Bronchial epithelial cell (primary cell): ENCODE measurements at regions not wholly inside any gene's neighbourhood (a gene's known extent, or its start where the extent isn't known, plus 50 kb on each side); places are given as distances from the start of the nearest gene placed in this dataset.

Experiments
- DNase-seq: peaks from one replicate; pipeline ENCODE4 v3.0.0-alpha.2; 2010; ENCODE audit warnings: low read depth
- FAIRE-seq: peaks from 2 replicates; lab custom pipeline; 2011; peaks lifted over from hg19 to GRCh38; lab: Jason Lieb, UNC
- H3K27me3 ChIP-seq: 2 replicates; pipeline ENCODE4 v1.5.1; 2011; ENCODE audit warnings: low read length; ENCODE audit not compliant: control insufficient read depth, insufficient read depth
- H3K36me3 ChIP-seq: 2 replicates; pipeline ENCODE4 v1.5.1; 2011; ENCODE audit warnings: low read length; ENCODE audit not compliant: control insufficient read depth, insufficient read depth
- H3K4me3 ChIP-seq: 2 replicates; pipeline ENCODE4 v1.5.1; 2011; ENCODE audit warnings: mild to moderate bottlenecking, low read depth, low read length, control low read depth
- TF ChIP-seq, protein P1 (sequence below): IDR thresholded peaks from 2 replicates; pipeline ENCODE4 v1.5.1; 2011; ENCODE audit warnings: mild to moderate bottlenecking, moderate library complexity, low read length, control low read depth, inconsistent platforms; ENCODE audit not compliant: insufficient read depth, severe bottlenecking

GRCh38 chr4:66097218-66097617 lies 426.9 kb upstream of the EPHA5 start:
- Histone ChIP-seq H3K4me3 (no peak overlapping the region), H3K36me3 (no peaks in the 10 kb centered on the region), H3K27me3 (no peaks in the 10 kb centered on the region)
- FAIRE-seq (no peak), DNase-seq (no peak)
- TF ChIP-seq, protein P1, sequence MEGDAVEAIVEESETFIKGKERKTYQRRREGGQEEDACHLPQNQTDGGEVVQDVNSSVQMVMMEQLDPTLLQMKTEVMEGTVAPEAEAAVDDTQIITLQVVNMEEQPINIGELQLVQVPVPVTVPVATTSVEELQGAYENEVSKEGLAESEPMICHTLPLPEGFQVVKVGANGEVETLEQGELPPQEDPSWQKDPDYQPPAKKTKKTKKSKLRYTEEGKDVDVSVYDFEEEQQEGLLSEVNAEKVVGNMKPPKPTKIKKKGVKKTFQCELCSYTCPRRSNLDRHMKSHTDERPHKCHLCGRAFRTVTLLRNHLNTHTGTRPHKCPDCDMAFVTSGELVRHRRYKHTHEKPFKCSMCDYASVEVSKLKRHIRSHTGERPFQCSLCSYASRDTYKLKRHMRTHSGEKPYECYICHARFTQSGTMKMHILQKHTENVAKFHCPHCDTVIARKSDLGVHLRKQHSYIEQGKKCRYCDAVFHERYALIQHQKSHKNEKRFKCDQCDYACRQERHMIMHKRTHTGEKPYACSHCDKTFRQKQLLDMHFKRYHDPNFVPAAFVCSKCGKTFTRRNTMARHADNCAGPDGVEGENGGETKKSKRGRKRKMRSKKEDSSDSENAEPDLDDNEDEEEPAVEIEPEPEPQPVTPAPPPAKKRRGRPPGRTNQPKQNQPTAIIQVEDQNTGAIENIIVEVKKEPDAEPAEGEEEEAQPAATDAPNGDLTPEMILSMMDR: no peak

GRCh38 chr4:66095065-66095464 lies 424.8 kb upstream of the EPHA5 start:
- DNase-seq (no peak), FAIRE-seq (no peak)
- TF ChIP-seq, protein P1: no peak
- no peak overlapping the region for H3K4me3 ChIP-seq
- H3K27me3 ChIP-seq: no peaks in the 10 kb centered on the region
- H3K36me3 ChIP-seq: no peaks in the 10 kb centered on the region

GRCh38 chr4:66094070-66094469 lies 423.8 kb upstream of the EPHA5 start:
- DNase-seq (no peak), FAIRE-seq (no peak)
- Histone ChIP-seq H3K36me3 (no peaks in the 10 kb centered on the region), H3K27me3 (no peaks in the 10 kb centered on the region), H3K4me3 (no peak overlapping the region)
- TF ChIP-seq, protein P1: no peak

DNA sequence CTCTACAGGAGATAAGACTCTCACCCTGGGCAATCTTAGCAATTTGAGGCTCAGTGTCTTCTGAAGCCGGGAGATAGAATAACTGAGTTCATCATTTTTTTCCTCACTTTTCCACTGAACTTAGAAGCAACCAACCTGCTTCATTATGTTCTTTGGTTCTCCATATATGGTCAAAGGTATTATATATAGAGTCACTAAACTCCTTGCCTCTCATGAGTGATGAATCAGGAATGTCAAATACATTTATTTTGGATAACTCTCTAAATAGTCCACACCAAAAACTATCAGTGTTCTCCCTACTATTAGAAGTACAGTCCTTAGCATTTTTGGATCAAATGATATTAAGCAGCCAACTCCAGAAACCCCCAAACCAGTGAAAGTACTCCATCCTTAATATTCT lies 421.5 kb upstream of the EPHA5 start:
- Histone ChIP-seq H3K27me3 (no peaks in the 10 kb centered on the region), H3K36me3 (no peaks in the 10 kb centered on the region), H3K4me3 (no peak overlapping the region)
- DNase-seq: no peak
- FAIRE-seq: no peak
- TF ChIP-seq, protein P1: no peak

GRCh38 chr4:66073961-66074360 lies 403.7 kb upstream of the EPHA5 start:
- Histone ChIP-seq H3K27me3 (no peaks in the 10 kb centered on the region), H3K36me3 (no peaks in the 10 kb centered on the region), H3K4me3 (no peak overlapping the region)
- TF ChIP-seq, protein P1: no peak
- DNase-seq (no peak), FAIRE-seq (no peak)

DNA sequence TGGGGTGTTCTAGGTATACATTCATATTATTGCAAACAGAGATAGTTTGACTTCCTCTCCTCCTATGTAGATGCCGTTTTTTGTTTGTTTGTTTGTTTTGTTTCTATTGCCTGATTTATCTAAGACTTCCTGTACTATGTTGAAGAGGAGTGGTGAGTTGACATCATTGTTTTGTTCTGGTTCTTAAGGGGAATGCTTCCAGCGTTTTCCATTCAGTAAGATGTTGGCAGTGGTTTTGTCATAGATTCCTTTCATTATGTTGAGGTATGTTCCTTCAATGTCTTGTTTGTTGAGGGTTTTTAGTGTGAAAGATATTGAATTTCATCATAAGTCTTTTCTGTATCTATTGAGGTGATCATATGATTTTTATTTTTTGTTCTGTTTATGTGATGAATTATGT lies 401.6 kb upstream of the EPHA5 start:
- no peaks in the 10 kb centered on the region for H3K36me3 ChIP-seq
- DNase-seq (no peak), FAIRE-seq (no peak)
- TF ChIP-seq, protein P1: no peak
- H3K27me3 ChIP-seq: no peaks in the 10 kb centered on the region
- H3K4me3 ChIP-seq: no peak overlapping the region
